GM19023 (cell line): ENCODE measurements at regions not wholly inside any gene's neighbourhood (a gene's known extent, or its start where the extent isn't known, plus 50 kb on each side); places are given as distances from the start of the nearest gene placed in this dataset.
"Not testable (repeated sequence)": the region's sequence is repeated elsewhere in the genome, so short reads cannot be mapped to it uniquely, and the experiment has no call there.

Experiments
- ATAC-seq: cut with Tn5 transposase; IDR thresholded peaks from one replicate; pipeline ENCODE4 v1.9.1; 2021; ENCODE audit warnings: mild to moderate bottlenecking, moderate library complexity; ENCODE audit not compliant: unreplicated experiment

DNA sequence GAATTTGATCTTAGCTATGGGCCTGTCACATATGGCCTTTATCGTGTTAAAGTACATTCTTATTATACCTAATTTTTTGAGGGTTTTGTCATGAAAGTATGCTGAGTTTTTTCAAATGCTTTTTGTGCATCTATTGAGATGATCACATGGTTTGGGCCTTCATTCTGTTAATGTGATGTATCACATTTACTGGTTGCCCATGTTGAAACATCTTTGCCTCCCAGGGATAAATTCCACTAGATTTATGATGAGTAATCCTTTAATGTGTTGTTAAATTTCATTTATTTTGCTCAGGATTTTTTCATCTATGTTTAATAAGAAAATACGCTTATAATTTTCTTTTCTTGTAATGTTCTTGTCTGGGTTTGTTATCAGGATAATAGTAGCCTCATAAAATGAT, 442.0 kb downstream of the MDFIC start:
- ATAC-seq, result no peak

DNA sequence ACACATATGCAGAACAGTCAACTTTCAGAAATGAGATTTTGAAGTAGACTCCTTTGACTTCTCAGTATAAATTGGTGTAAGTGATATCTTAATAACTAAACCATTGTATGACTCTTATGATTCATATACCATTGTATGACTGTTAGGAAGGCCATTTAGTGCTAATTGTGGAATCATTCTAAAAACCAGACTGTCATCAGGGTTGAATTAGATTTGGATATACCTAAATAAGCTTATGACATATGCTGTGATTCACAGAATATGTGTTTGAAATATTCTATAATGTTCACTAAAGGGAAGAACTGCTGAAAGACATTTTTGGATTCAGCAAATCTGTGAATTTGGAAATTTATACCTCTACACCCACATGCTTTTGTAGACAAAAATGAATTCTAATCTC, 438.1 kb downstream of the MDFIC start:
- ATAC-seq, result no peak

DNA sequence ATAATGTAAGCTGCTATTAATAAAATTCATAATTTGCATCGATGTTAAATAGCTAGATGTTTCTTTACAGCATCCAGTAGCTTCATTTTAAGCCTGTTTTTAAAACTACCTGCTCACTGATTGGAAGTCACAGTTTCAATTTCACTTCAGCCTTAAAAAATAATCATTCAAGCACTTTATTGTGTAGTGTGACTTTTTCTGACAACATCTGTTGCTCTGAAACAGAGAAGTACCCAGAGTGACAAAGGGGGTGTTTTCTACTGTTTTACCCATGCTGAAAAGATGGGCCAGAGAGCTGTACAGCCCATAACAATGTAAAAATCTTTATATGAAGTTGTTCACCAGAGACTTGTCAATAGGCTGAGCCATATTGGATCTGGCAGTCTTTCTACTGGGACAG, 437.2 kb downstream of the MDFIC start:
- no peak for ATAC-seq

DNA sequence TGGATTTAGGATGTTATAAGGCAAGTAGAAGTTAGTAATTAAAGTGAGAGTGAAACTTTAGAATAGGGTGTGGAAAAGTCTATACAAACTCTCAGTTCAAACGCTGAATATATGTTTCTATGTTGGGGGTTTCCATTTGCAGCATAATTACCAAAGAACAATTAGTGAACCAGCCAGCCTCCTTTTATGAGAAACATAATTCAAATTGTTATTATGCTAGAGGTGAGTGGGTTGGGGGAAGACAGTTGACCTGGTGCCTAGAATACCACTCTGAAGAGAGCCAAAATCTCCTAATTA, 435.8 kb downstream of the MDFIC start:
- no peak for ATAC-seq

DNA sequence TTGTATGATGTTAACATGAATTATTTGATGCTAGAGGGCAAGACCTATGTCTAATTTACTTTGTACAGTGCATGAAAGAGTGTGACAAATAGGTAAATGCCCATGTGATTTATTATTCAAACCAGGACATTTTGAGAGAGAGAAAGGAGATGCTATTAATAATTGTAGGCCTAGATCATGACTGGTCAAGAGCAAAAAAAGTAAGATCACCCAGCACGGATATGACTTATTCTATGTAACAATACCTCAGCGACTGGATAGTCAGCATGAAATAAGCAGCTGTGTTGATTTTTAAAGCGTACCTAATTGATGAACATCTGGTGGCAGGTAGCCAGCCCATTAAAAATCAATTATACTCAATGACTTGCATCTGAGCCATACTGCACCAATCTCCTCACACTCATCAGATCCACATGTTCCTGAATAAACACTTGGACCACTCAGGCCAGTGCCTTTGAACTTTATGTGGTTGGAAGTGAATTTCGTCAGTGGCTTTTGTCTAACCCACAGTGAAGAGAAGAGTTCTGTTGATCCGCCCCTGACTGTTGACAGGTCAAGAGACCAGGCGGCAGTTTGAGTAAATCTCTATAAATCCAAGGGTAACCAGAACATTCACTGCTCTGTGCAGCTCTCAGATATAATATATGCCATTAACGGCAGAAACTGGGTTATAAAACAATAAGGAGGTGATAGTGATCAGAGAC, 435.3 kb downstream of the MDFIC start:
- ATAC-seq, result no peak

DNA sequence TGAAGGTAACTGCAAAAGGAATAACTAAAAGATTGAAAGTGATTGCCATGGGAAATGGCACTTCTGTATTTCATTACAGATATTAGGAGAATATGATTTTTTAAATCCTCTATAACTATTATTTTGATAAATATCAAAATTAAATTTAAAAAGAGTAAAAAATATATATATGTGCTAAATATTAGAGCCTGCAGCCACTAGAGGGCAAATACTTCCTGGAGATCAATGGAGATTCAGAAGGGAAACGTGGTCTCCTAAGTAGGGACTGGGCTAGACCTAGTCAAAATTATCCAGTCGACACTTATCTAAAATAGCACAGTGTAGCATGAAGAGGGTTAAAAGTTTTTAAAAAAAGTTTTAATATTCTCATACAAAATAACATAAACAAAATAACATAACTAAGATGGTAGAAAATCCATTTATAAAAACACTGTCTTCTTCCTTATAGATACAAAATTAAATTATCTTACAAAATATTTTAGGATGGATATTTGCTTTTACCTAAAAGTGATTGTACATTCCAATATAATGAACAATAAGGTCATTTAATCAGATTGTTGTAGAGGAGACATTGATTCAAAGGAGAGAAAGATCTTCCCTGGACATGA, 434.3 kb downstream of the MDFIC start:
- no peak for ATAC-seq

DNA sequence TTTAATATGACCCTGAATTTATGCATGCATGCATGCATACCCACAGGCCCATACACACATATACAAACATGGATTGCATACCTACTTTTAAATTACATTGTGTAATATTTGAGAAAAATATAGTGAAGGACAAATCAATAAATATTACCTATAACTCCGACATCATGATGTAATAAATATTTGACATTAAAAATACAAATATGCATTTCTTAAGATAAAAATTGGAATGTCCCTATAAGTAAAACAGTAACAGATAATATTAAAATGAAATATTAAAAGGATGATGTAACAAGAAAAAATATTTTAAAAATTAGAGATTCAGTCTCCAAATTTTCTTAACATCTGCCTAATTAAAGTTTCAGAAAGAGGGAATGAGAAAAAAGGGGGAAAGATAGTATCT, 433.0 kb downstream of the MDFIC start:
- no peak for ATAC-seq

DNA sequence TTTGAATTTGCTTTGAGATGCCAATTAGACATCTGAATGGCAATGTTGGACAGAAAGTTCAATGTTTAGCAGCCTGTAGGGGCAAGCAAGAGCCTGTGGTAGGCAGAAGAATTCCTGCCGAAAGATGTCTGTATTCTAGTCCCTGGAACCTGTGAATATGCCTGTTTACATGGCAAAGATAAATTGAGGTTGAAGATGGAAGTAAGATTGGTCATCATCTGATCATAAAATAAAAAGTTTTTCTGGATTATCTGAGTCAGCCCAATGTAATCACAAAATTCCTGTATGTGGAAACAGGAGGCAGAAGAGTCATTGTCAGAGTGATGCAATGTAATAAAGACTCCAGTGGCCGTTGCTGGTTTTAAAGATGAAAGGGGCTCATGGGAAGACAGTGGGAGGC, 430.5 kb downstream of the MDFIC start:
- no peak for ATAC-seq

DNA sequence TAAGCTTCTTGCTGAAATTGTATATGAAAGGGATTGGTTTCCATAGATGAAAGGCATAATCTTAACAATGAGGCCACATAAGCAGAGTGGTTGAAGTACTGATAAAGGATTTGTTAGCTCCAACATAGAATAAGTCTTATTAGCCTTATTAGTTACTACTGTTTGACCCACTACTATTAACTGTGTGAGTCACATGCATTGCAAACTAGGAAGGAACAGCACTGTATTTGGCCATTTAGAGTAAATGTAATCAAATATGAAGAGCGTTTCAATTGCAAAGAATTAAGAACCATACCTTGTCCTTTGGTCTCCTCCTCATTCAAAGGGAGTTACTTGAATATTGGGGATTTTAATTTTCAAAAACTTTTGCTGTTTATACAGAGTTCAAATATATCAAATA, 428.9 kb downstream of the MDFIC start:
- no peak for ATAC-seq

DNA sequence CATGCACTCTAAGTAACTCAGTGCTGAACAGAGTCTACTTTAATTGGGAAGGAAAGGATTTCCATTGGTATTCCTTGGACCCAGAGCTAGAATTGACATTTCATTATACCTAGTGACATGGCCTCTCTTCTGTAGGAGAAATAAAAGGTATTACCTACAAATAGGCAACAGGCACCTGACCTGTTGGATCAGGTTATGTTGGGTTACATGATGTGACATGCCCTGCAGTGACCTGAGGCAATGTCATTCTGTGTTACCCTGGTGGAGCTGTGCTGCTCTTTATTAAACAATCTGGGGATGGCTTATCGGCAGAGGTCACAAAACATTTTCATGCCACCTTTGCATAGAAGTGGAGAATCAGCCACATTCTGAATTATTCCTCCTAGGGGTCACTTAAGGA, 427.7 kb downstream of the MDFIC start:
- ATAC-seq, result no peak

DNA sequence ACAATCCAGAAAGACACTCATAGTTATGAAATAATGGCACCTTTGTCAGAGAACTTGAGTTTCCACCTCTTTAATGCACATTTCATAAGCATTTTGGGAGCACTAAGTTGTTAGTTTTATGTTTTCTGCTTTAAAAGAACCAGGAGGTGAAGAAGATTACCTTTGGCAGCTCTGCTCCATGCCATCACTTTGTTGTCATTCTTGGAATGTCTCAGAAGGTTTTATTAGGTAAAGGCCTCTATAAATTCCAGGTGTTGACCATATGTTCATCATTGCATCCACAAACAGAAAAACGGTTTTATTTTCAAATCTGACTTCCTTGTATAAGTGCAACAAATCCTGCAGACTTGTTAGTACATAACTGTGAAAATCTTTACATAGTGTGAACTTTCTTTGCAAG, 424.8 kb downstream of the MDFIC start:
- ATAC-seq, result no peak

DNA sequence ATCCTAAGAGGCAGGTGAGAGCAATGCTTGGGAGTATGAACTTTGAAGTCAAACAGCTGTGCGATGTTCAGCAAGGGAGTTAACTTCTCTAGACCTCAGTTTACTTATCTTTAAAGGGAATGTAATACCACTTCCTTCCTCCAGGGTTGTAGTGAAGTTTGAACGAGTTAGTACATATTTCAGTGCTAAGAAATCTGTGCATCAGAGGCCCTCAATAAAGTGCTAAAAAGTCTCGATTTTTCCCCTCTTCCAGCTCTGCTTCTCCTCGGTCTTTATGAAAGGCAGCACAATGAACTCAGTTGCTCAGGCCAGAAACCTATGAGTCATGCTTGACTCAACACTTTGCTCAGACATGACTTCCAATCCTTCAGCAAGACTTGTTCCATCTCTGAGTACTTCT, 418.9 kb downstream of the MDFIC start:
- ATAC-seq, result no peak

DNA sequence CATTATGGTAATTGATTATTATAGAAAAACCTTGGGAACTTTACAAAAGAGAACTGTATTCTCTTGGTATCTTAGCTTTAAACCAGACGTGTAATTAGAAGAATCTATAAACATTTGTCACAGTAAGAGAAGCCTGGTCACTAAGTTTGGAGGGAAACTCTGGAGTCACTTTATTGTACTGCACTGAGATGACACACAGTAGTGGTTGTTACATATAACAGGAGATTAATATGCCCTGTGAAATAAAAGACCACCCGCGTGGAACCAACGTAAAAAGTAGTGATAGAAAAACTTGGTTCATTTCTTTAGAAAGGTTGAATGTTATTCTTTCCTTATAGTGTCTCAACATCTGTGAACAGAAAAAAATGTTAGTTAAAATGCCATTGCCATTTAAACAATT, 416.1 kb downstream of the MDFIC start:
- ATAC-seq, result no peak

DNA sequence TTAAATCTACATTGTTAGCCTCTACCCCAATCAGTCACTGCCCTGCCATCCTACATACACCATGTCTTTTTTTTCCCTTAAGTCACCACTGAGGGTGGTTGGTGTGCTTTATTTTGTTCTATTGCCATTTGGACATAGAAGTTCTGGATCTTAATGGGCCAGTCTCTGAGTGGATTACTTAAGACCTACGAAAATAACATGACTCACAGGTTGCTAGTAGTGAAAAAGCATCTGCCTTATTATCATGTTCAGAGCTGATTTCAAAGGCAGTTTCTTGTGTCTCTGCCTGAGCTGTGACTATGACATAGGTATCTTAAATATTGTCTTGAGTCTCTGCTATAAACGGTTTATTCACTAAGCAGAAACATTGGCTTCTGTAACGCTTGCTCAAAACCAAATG, 410.8 kb downstream of the MDFIC start:
- ATAC-seq, result no peak

DNA sequence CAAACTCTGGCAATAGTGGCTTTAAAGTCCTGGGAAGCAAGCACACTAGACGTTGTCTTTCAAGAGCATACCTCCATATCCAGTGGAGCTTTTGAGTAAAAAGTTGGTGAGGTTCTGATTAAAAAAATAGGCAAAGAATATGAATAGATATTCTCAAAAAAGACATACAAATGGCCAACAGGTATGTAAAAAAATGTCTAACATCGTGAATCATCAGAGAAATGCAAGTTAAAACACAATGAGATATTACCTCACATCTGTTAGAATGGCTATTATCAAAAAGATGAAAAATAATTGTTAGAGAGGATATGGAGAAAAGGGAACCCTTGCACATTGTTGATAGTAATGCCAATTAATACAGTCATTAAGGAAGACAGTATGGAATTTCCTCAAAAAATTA, 407.1 kb downstream of the MDFIC start:
- ATAC-seq, result no peak

DNA sequence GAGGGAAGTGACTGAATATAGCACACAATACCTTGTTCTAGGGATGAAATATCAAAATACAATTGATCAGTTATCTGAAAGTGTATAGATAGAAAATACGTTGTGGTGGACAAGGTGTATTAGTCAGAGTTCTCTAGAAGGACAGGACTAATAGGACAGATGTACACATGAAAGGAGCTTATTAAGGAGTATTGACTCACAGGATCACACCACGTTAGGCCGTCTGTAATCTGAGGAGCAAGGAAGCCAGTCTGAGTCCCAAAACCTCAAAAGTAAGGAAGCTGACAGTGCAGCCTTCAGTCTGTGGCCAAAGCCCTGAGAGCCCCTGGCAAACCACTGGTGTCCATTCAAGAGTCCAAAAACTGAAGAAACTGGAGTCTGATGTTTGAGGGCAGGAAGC, 406.1 kb downstream of the MDFIC start:
- no peak for ATAC-seq

DNA sequence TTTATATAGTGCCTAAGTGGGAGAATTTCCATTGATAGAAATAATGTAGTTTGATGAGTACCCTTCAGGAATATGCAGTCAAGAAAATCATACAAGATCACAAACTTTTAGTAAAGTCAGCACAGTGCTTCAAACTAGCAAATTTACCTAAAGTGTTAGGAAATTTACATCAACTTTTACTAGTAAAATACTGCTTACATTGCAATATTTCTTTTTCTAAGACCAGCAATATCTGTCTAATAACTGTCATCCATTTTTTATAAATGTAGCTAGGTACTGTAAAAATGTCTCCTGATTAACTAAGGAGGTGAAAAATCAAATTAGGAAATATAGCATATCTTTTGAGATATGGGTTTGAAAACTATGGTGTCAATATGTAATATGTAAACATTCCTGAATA, 405.4 kb downstream of the MDFIC start:
- no peak for ATAC-seq

DNA sequence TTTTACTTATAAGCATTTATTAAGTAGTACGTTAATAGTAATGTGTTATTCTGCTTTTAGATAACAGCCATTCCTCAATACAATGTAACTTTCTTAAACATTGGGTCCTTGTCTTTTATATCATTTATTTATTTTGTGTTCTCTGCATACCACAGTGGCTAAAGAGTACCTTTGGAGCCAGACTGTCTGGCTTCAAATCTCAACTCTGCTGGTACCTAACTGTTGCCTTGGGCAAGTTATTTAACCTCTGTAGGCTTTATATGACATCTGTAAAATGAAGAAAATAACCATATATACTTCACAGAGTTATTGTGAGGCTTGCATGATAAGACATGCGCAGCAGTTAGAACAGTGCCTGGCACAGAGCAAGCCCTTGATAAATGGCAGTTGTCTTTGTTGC, 397.6 kb downstream of the MDFIC start:
- no peak for ATAC-seq

DNA sequence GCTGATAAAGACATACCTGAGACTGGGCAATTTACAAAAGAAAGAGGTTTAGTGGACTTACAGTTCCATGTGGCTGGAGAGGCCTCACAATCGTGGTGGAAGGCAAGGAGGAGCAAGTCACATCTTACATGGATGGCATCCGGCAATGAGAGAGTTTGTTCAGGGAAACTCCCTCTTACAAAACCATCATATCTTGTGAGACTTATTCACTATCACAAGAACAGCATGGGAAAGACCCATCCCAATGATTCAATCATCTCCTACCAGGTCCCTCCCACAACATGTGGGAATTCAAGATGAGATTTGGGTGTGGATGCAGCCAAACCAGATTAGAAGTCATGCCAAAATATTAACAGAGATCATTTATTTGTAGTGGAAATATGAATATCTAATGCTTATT, 388.4 kb downstream of the MDFIC start:
- not testable (repeated sequence) for ATAC-seq

DNA sequence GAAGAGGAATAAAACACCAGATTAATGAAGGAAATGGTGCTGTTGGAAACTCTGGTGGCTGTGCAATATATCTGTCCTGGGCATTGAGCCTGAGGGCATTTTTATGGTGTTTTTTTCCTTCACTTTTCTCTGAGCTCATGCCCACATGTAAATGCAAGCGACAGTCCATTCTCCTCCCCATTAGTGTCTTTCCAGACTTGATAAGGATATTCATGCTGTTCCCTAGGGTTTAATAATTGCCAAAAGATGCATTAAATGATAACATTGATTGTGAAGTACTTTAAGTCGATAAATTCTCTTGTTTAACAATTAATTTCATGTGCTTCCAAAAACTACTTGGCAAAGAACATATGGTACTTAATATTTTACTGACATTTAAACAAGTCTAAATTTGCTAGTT, 384.7 kb downstream of the MDFIC start:
- ATAC-seq, result no peak

DNA sequence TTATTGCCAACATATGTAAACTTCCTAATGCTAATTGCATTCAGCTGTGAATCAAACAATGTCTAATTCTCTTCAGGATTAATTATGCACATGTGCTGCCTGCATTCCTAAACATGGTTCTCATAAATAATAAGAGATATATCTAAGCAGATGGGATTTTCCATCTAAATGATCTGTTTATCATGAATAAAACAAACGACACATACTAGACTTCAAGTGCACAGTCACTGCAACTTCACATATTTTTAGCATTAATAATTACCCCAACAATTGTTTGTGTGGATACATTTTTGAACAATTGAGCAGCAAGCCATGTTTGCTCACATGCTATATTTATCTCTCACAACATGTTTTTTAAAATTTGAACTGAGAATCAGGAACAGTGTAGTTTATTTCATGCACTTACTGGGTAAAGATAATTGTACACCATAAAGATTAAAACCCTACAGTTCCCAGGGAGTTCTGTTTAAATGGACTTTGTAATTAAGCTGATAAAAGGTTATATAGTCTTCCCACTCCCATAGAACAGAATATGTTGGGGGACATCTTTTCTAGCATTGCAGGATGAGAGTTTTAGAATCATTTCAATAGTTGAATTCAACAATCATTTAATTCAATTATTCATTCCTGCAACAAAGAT, 378.5 kb downstream of the MDFIC start:
- ATAC-seq, result no peak

DNA sequence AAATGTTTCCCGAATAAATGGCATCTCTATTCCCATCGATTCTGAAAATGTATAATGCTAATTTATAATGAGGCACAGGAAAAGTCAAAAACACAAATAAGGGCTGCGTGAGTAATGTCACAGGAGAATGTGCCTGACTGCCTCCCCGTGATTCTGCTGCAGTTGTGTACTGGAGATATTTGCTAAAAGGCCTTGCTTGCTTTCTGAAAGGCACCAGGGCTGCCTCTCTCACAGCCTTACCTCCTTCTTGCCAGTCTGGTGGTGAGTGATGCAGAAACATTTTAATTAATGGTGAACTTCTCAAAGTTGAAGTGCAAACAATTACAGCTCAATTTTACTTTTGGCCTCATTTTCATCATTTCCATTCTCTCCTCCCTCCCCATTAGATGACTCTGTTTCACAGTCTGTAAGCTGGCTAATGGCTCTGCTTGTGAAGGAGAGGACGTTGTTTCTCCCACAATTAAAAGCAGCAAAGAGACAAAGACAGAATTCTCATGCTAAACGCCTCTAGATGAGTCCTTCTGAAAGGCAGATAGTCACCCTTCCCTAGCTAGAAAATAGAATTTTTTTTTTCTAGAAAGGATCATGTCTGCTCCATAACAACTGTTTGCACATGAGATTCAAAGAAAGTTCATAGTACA, 377.6 kb downstream of the MDFIC start:
- no peak for ATAC-seq
